ENCODE measurements at regions not wholly inside any gene's neighbourhood (a gene's known extent, or its start where the extent isn't known, plus 50 kb on each side); places are given as distances from the start of the nearest gene placed in this dataset.
"Not testable (repeated sequence)": the region's sequence is repeated elsewhere in the genome, so short reads cannot be mapped to it uniquely, and the experiment has no call there.

- H3K27ac ChIP-seq (ENCODE audit: low read depth, low read length), result no peak overlapping the region
- 61 to 93% (median 87%) methylated on average over 1 of the region's 1 CpG for WGBS, 3 donors
These were observed 74.7 kb upstream of the THBS1 start for GRCh38 chr15:39506146-39506545.

GRCh38 chr15:39508536-39508935 lies 72.3 kb upstream of the THBS1 start:
- H3K27ac ChIP-seq (ENCODE audit: low read depth, low read length), result no peak overlapping the region
- WGBS, 3 donors, result 69 to 87% (median 71%) methylated on average over 7 of the region's 7 CpGs

GRCh38 chr15:39510001-39510701 lies 70.7 kb upstream of the THBS1 start:
- 80 to 88% (median 84%) methylated on average over 7 of the region's 7 CpGs for WGBS, 3 donors
- H3K27ac ChIP-seq (ENCODE audit: low read depth, low read length), result no peak overlapping the region

- WGBS, 3 donors, result 57 to 60% (median 60%) methylated on average over 14 of the region's 14 CpGs
- H3K27ac ChIP-seq (ENCODE audit: low read depth, low read length), result no peak overlapping the region
These were observed 69.6 kb upstream of the THBS1 start for GRCh38 chr15:39511000-39511915.

GRCh38 chr15:39511916-39512260 lies 69.0 kb upstream of the THBS1 start:
- 36 to 46% (median 39%) methylated on average over 4 of the region's 4 CpGs for WGBS, 3 donors
- H3K27ac ChIP-seq (ENCODE audit: low read depth, low read length), result no peak overlapping the region

GRCh38 chr15:39512643-39513042 lies 68.2 kb upstream of the THBS1 start:
- no peak overlapping the region for H3K27ac ChIP-seq (ENCODE audit: low read depth, low read length)

GRCh38 chr15:39513936-39514335 lies 66.9 kb upstream of the THBS1 start:
- H3K27ac ChIP-seq (ENCODE audit: low read depth, low read length), result no peak overlapping the region
- WGBS, 3 donors, result 74 to 84% (median 83%) methylated on average over 3 of the region's 3 CpGs

GRCh38 chr15:39514933-39515332 lies 65.9 kb upstream of the THBS1 start:
- WGBS, 3 donors, result 95 to 99% (median 97%) methylated on average over 2 of the region's 2 CpGs
- H3K27ac ChIP-seq (ENCODE audit: low read depth, low read length), result no peak overlapping the region

GRCh38 chr15:39515765-39516164 lies 65.1 kb upstream of the THBS1 start:
- 75 to 94% (median 87%) methylated on average over 3 of the region's 3 CpGs for WGBS, 3 donors
- no peak overlapping the region for H3K27ac ChIP-seq (ENCODE audit: low read depth, low read length)

- no peak overlapping the region for H3K27ac ChIP-seq (ENCODE audit: low read depth, low read length)
- WGBS, 3 donors, result 74 to 92% (median 89%) methylated on average over 6 of the region's 6 CpGs
These were observed 63.6 kb upstream of the THBS1 start for GRCh38 chr15:39517122-39517855.

GRCh38 chr15:39523968-39524367 lies 56.9 kb upstream of the THBS1 start:
- whole genome bisulfite sequencing, 3 donors, result 87 to 94% (median 91%) methylated on average over 4 to 5 of the region's 5 CpGs
- not testable (repeated sequence) for H3K27ac ChIP-seq (ENCODE audit: low read depth, low read length)

- 91 to 96% (median 96%) methylated on average over 4 of the region's 4 CpGs for WGBS, 3 donors
- no peak overlapping the region for H3K27ac ChIP-seq (ENCODE audit: low read depth, low read length)
These were observed 51.4 kb upstream of the THBS1 start for GRCh38 chr15:39529457-39529856.

- H3K27ac ChIP-seq (ENCODE audit: low read depth, low read length), result no peak overlapping the region
- WGBS, 3 donors, result 74 to 83% (median 77%) methylated on average over 7 of the region's 7 CpGs
These were observed 50.2 kb upstream of the THBS1 start for GRCh38 chr15:39530480-39531342.

All from adipose tissue (tissue), 3 donors.